Eye (tissue), 1 donor: ENCODE measurements at regions not wholly inside any gene's neighbourhood (a gene's known extent, or its start where the extent isn't known, plus 50 kb on each side); places are given as distances from the start of the nearest gene placed in this dataset.

ENCODE experiments used
- DNase-seq: peaks from one replicate; pipeline ENCODE4 v3.0.0-alpha.2; 2015

DNA sequence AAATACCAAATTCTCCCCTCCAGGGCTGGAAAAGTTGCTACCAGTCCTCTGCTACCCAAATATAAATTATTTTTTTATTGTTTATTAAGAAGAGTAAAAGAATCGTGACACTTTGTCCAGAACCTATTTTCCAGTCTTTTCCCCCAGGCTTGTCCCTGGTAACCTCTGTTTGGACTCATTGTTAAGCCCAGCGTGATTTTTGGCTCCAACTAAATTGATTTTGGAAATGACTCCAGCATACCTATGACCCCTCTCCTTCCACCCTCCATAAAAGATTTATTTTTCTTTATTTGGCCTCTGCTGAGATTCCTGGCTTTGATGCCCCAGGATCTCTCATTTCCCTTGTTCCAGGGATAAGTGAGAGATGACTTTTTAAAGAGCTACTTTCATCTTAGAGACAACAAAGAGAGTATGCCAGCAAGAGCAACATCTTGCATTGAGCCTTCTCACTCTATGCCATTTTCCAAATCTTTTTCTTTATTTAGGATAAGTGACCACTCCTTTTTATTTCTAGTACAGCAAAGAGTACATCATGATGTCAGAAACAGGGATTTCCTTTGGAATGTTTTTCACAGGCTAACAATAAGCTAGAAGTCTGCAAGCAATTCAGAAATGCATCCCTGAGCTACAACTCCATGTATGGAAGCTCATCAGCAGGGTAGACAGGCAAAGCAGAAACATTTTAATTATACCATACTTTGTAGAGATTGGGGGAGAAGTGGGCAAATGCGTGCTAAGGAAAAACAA, 75.8 kb downstream of the DAD1 start:
- DNase-seq = no peak

DNA sequence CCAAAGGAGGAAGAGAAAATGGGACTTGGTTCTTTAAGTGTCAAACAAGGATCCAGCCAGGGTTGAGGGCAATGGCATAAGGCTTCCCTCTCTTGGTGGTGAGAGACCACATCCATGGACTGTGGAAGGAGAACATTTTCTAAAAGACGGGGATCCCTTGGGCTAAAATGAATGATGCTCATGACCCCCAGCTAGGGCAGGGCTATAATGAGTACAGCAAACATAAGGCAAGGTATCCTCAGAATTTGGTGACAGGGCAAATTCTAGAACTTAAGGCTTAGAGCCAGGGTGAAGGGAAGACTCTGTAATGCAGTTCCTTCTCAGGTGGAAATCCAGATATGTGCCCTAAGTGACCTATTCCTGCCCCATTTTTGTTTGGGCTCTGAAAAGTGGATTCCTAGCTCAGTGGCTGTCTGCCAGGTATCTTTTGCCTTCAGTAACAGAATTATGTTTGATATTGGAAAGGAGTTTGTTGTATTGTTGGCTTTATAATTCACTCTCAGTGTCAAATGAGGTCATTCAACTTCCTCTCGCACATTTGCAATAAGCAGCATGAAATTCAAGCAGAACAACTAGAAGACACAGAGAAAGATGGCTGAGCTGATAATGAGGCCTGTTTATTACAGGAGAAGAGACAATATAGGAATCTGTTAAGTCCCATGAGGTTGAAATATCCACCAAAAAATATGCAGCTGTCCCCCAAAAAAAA, 76.8 kb downstream of the DAD1 start:
- DNase-seq = no peak

DNA sequence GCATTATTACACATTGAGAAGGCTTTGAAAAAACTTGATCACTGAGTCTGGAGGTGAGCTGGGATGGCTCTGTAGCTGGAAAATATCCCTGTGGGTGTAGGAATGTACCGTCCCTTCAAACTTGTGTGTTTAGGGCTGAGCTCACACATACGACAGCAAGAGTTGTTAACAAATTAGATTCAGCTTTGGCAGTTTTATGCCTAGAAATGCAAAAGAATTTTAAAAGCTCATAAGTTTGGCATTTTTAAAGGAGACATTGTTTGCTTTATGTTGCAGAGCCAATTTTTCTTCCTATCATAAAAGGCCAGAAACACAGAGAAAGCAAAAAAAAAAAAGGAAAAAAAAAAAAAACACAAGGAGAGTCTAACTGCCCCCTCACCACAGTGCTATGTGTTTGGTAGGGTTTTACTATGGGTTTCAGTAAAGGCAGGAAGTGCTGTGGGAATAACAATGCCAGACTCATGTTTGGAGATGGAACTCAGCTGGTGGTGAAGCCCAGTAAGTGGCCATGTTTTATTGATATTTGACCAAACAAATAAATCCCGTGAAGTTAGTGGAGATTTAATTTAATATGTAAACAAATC, 78.4 kb downstream of the DAD1 start:
- no peak for DNase-seq

DNA sequence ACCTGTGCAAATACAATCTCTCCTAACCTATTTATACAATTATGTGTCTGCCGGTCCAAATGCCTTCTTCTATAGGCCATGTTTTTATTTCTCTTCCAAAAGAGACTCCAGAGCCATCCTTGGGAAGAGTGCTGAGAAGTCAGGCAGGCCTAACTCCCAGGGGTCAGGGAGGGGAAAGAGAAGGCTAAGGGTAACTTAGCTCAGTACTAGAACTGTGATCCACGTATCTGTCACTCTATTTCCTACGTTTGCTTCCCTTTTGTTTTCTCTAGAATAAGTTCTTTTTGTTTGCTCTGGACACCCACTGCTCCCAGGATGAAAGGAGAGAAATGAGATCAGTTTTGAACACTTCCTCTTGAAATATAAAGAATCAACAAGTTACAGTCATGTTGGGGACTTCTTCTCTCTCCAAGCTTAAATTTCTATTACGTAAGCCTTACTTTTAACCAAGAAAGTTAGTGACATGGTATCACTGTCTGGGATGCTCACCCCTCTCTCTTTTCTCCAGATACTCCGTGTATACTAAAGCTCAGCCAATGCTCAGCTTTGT, 79.2 kb downstream of the DAD1 start:
- no peak for DNase-seq

DNA sequence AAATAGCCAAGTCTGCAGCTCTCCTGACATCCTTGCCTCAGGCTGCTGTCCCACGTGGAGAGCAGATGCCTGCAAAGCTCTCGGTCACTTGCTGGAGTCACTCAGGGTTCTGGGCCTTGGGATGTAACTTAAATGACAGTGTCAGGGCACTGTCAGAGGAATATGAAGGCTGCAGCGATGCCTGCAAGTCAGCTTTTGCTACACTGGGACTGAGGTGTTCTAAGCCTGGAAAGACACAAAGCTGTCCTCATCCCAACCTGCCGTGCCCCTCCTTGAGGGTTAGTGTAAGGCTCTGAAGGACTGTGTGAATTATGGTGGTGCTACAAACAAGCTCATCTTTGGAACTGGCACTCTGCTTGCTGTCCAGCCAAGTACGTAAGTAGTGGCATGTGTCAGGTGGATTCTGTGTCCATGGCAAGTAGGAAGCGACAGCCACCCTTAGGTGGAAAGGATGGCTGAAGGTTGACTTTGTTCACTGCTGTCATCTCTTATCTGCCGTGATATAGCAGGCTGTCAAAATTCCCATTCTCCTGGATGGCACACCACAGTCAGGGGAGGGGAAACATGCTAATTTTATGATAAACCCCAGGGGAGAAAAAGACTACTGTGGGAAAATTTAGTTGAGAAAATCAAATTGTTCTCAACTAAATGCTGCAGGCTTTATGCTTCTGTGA, 79.9 kb downstream of the DAD1 start:
- no peak for DNase-seq

DNA sequence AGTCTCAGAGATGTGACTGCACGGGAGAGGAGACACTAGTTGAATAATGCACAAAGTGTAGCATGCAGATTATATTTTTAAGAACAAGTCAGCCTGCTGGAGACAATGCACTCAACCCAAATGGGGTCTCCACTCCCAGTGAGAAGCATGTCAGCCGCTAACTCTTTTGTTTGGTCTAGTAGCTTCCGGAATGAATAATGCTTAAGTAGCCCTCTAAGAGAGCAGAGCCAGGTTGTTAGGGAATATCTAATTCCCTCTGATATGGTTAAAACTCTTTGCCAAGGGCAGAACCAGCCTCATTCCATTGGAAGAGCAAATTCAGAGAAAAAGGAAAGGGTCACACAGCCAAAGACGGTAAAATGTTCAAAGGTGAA, 80.4 kb downstream of the DAD1 start:
- DNase-seq = no peak

DNA sequence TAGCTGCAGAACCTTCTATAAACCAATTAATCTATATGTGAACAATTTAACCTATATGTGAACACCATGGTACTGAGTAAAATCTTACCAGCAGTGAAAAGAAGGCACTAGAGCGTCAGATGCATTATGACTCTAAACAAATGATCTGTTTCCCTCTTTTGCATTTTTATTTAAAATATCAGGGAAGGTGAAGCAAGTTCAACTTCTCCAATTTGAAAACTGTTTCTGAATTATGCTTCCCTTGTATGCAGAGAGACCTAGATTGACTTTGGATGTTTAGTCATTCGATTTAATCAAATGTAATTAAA, 80.9 kb downstream of the DAD1 start:
- DNase-seq = no peak

DNA sequence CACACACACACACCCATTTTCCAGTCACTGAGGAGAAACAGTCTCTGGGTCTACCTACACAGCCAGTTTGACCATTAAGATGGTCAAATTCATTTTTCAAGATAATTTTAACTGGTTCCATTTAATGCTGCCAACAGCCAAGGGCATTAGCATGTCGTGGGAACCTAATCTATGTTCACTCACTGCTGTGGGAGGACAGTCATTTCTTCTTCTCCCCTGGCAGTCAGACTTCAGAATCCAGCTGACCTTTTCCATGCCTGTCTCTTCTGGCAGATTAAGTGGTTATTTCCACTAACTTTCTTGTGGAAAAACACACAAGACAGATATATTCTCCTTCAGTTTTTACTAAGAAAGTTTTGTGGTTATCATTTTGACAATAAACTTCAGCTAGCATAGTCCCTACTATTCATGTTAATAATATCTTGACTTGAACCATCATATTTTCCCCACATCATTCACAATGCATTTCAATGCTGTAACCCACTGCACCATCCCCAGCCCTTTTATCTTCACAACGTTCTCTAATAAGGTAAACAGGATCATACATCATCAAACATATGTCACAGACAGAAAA, 82.2 kb downstream of the DAD1 start:
- no peak for DNase-seq

DNA sequence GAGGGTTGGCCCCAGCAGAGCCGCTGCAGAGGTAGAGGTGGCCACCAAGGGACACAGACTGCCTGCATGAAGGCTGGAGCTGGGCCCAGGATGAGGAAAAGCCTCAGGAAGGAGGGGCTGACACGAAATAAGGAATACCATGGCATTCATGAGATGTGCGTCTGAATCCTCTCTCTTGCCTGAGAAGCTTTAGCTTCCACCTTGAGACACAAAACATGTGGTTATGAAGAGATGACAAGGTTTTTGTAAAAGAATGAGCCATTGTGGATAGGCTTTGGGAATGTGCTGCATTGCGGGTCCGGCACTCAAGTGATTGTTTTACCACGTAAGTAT, 82.7 kb downstream of the DAD1 start:
- no peak for DNase-seq

DNA sequence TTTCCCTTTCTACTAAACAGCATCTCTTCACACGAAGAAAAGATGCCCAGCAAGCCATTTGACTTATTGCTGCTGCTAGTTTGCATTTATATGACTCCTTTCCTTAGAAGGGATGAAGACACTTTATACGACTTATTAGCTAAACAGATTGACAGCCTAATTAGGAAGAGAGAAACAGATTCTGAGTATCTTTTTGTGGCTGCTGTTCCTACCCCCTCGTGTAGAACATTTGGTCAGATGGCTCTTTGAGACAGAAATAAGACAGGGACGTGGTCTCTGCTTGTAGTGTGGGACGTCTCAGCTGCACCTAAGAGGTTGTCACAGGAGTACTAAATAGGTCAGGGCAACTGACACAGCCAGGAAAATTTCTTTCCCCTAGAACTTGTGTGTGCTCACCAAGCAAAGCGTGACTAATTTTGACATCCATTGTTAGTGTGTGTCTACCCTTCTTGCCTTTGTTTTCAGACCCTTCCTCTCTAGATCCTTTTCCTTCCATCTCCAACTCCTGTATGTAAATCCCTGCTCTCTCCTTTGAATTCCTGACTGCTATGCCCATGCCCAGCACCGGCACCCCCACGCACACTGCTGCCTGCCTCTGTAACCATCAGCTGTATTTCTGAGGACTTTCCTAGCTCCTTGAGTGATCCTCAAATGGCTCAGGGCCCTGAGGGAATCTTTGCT, 83.2 kb downstream of the DAD1 start:
- DNase-seq = peak; percentile 79

DNA sequence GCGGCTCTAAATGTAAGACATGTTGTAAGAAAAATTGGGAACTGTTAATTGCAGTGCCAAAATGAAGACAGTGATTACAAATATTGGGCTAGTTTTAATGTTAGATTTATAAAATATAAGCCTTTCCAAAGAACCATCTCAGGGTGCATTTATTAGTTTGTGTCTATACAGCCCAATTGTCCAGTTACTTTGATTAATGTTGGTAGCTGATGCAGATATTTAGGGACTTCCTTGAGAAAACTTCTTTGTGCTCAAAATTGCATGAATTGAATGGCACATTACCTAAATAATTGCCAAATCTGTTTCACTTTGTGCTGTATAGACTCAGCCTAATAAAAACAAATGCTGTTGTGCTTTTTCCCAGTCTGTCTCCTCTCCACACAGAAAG, 83.7 kb downstream of the DAD1 start:
- no peak for DNase-seq

DNA sequence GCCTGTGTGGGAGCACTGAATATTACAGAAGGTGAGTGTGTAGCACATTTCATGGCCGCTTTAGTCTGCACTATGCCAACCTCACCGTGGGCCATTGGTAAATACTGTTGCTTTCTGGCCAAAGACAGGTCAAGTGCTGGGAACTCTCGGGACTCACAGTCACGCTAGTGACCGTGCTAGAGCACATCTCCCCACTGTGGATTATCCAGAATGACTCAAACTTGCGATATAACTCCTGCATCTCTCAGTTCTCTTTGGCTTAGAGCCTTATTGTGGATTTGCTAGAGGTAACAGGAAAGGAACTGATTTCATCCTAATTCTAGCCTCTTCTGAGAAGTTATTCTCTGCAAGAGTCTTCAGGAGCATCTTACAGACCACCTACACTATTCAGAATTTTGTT, 86.5 kb downstream of the DAD1 start:
- DNase-seq = no peak

DNA sequence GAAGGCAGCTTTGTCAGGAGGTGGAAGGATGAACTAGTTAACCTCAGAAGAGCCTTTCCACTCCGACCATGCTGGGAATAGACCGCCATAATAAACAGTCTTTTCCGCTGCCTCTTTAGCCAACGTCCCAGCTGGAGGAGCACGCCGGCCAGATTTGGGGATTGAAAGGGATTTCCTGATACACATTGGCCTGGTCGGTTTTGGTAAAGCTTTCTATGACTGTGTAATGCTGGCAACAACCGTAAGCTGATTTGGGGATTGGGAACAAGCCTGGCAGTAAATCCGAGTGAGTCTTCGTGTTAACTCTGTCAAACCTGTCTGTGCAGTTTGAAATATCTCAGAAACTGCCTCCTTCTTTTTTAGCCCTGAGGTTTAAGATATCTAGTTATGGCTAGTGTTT, 87.0 kb downstream of the DAD1 start:
- no peak for DNase-seq

DNA sequence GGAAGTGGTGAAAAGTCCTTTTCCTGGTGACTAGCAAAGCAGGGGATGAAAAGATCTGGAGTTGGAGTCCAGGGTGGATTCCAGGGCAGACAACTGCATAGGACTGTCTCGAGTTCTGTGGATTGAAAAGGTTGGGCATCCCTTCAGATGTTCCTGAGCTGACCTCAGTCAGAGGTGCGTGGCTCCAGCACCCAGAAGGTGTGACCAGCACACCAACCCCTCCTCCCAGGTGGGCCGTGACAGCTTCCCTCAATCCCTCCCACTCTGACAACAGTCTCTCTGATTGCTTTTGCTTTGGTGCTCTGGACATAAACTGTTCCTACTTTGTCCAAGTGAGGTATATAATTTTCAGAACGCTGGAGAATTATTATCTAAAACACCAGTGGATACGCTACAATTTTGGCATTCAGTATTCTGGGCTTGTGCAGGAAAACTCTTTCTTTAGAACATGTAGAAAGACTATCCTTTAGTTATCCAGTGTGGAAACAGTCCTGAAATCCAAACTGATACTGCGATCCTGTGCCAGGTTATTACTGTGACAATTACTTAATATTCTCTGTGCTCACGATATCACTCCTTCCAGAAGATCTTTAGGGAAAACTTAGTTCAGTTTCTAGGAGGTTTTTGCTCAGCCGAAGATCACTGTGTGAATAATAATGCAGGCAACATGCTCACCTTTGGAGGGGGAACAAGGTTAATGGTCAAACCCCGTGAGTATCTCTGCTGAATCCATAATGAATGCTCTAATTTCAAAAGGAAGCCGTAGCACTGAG, 87.9 kb downstream of the DAD1 start:
- DNase-seq = no peak

DNA sequence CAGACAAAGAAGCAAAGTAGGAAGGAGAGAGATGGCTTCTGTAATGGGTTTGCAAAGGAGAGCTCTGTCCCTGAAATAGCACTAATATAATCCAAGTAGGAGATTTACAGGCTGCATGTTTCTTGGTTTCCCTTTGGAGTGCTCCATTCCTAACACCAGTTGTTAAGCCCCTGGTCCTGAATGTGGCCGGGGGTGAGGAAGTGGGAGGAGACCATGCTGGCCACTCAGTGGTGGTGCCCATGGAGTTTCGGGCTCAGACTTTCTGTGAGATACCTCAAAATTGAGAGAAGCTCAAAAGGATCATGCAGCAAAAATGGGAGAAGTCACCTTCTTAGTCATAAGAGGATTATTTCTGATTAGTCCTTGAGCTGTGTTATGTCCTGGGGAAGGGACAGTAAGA, 88.5 kb downstream of the DAD1 start:
- no peak for DNase-seq

DNA sequence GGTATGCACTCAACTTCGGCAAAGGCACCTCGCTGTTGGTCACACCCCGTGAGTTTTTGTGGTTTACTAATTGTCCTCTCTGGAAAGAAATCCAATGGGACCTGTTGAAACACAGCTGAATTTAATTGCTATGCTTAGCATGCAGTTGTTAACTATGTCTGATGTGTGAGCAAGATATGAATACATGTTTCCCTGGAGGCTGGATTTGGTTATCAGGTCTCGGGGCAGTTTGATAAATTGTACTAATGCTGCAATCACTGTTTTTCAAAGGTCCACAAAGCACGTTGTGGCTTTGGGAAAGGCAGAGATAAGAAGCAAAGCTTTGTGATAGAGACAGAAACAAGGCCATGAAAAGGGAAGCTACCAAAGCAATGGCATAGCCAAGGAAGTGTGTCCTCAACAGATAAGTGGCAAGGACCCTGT, 91.3 kb downstream of the DAD1 start:
- no peak for DNase-seq

DNA sequence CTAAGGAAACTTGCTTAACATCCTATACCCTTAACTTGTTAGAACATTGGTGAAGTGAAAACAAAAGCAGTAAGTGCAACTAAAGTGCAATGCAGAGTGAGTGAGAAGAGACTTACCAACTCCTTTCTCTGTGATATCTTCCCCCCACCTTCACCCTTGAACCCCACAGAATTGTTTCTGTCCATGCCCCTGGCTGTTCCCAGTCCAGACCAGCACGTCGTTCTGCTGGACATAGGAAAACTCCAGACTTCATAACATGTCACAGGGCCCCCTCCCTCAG, 91.9 kb downstream of the DAD1 start:
- no peak for DNase-seq

DNA sequence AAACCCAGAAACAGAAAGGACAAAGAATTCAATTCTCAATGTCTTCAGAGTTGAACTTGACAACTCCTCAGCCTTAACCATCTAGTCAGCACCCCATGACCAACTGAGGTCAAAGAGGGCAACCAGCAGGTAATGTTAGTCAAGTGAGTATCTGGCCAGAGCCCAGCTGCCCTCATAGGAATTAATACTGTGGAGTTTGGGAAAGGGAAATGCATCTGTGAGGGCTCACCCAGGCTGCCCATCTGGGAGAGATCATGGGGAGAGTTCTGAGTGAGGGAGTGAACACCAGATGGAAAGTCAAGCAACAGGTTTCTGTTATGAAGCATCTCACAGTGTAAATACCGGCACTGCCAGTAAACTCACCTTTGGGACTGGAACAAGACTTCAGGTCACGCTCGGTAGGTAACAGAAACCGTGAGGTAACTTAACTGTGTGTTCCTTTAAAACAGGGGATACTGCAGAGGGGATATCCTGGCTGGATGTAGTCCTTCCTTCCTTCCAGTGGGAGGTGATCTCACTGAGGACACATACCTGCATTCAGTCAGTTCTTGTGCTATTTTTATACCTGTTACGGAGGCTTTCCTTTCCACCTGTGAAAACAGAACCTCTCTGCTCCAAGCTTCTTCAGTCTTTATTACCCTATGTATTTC, 94.4 kb downstream of the DAD1 start:
- no peak for DNase-seq

DNA sequence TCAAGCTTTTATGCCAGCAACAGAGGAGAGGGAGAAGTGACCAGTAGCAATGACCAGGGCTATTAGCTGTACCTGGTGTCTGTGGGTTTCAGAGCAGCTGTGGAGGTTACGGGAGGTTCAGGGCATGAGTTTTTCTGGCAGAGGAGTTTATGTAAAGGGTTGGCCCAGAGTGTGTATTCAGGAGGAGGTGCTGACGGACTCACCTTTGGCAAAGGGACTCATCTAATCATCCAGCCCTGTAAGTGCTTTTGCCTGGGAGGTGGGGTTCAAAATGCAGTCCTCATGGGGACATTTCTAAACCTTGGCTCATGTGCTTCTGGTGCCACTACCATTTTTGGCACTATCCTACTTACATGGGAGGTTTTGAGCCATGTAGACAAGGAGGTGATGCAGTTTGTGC, 95.3 kb downstream of the DAD1 start:
- no peak for DNase-seq

DNA sequence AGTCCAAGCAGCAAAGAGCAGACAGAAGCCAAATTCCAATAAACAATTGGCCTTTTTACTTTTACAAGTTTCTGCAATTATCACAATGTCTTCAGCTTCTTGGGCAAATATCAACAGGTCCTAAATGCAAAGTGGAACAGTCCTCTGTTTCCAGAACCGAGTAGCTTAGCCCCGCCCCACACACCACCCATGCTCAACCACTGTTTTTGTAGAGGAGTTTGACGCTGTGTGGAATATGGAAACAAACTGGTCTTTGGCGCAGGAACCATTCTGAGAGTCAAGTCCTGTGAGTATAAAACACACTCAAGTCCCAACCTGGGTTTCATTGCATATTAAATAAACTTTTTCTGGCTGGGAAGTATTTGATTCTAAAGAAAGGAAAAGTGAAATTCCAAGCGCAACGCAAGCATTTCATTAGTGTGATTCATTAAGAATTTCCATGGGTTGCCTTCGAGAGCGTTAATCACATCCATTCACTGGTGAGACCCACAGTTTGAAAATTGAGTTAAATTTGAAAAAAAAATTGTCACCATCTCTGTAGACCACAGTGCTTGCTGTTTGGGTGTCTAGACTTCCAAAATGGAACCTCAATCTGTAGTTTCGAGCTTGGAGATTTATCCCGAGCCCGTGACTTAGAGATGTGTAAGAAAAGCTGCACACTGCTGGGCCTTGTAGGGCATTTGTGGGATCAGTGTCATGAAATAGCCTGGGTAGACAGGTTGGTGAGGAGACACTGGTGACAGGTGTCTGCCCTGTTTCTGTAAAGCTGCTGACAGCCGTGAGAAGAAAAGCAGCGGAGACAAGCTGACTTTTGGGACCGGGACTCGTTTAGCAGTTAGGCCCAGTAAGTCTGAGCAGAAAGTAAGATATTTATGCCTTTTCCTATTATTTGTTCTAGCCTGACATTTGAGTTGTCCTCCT, 96.1 kb downstream of the DAD1 start:
- DNase-seq = no peak
